ENCODE measurements at regions not wholly inside any gene's neighbourhood (a gene's known extent, or its start where the extent isn't known, plus 50 kb on each side); places are given as distances from the start of the nearest gene placed in this dataset.

DNA sequence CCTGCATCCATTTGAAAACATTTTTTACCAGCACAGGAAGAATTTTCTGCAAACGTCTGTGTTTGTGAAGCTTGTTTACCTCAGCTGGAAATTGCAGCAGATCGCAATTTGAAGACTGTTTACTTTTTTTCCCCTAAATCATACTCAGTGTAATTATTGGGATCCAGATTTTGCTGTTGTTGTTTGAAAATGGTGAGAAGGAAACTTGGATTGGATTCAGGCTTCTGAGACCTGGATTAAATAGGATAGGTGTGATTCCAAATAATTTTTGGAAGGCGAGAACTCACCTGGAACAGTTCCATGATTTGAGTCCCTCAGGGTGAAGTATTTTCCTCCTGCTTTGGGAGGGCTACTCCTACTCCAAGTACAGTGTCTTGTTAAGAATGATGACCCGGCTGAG, 279.8 kb downstream of the STIM2 start:
- TF ChIP-seq EP300 (IDR thresholded peaks at IDR 0.05), result no peak
- TF ChIP-seq CTCF (IDR thresholded peaks at IDR 0.05), result no peak
